ENCODE measurements at regions not wholly inside any gene's neighbourhood (a gene's known extent, or its start where the extent isn't known, plus 50 kb on each side); places are given as distances from the start of the nearest gene placed in this dataset.
"Not testable (repeated sequence)": the region's sequence is repeated elsewhere in the genome, so short reads cannot be mapped to it uniquely, and the experiment has no call there.

GRCh38 chr14:71771421-71771820, 160.8 kb upstream of the RGS6 start:
- TF ChIP-seq, protein P1, sequence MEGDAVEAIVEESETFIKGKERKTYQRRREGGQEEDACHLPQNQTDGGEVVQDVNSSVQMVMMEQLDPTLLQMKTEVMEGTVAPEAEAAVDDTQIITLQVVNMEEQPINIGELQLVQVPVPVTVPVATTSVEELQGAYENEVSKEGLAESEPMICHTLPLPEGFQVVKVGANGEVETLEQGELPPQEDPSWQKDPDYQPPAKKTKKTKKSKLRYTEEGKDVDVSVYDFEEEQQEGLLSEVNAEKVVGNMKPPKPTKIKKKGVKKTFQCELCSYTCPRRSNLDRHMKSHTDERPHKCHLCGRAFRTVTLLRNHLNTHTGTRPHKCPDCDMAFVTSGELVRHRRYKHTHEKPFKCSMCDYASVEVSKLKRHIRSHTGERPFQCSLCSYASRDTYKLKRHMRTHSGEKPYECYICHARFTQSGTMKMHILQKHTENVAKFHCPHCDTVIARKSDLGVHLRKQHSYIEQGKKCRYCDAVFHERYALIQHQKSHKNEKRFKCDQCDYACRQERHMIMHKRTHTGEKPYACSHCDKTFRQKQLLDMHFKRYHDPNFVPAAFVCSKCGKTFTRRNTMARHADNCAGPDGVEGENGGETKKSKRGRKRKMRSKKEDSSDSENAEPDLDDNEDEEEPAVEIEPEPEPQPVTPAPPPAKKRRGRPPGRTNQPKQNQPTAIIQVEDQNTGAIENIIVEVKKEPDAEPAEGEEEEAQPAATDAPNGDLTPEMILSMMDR (IDR thresholded peaks at IDR 0.05), result not testable (repeated sequence)
- TF ChIP-seq POLR2A (IDR thresholded peaks at IDR 0.05), result not testable (repeated sequence)

All from body of pancreas (tissue), 4 donors.